ENCODE measurements at regions not wholly inside any gene's neighbourhood (a gene's known extent, or its start where the extent isn't known, plus 50 kb on each side); places are given as distances from the start of the nearest gene placed in this dataset.

GRCh38 chr11:91981995-91982394, 242.6 kb upstream of the FAT3 start:
- TF ChIP-seq CTCF (IDR thresholded peaks at IDR 0.05; ENCODE audit: extremely low read depth in 1 of 2, insufficient read depth in 1 of 2, low read depth in 1 of 2, low read length in 2 of 2) (no peak), POLR2AphosphoS5 (IDR thresholded peaks at IDR 0.05; ENCODE audit: insufficient read depth, low read depth, low read length) (no peak), POLR2A (IDR thresholded peaks at IDR 0.05; ENCODE audit: low read depth, low read length) (no peak)

Data from endothelial cell of umbilical vein (primary cell).